OCI-LY1 (cell line): ENCODE measurements at regions not wholly inside any gene's neighbourhood (a gene's known extent, or its start where the extent isn't known, plus 50 kb on each side); places are given as distances from the start of the nearest gene placed in this dataset.

ENCODE experiments used
- H2AFZ ChIP-seq: fragments of 200-600 bp; sonication (generic), shearing (Covaris generic); 2 replicates; pipeline ENCODE4 v1.6.0; 2014; ENCODE audit warnings: antibody characterized with exemption, mild to moderate bottlenecking, low read length
- H3F3A ChIP-seq: fragments of 200-600 bp; sonication (generic), shearing (Covaris generic); 2 replicates; pipeline ENCODE4 v1.6.0; 2014; ENCODE audit warnings: mild to moderate bottlenecking, antibody characterized with exemption, low read length, moderate library complexity; ENCODE audit not compliant: insufficient read depth
- H3K27ac ChIP-seq: fragments of 200-600 bp; sonication (generic); 2 replicates; pipeline ENCODE4 v1.5.1; 2014; ENCODE audit warnings: low read length, mixed run types, mild to moderate bottlenecking, low read depth; ENCODE audit not compliant: poor library complexity, severe bottlenecking
- H3K27me3 ChIP-seq: fragments of 200-600 bp; sonication (generic); 2 replicates; pipeline ENCODE4 v1.6.0; 2014; ENCODE audit warnings: antibody characterized with exemption, mild to moderate bottlenecking, low read length, moderate library complexity; ENCODE audit not compliant: insufficient read depth
- H3K36me3 ChIP-seq: fragments of 200-600 bp; sonication (generic); 2 replicates; pipeline ENCODE4 v1.6.1; 2014; ENCODE audit warnings: mild to moderate bottlenecking, antibody characterized with exemption, low read length, moderate library complexity, mixed read lengths; ENCODE audit not compliant: insufficient read depth
- H3K4me1 ChIP-seq: fragments of 200-600 bp; sonication (generic); 2 replicates; pipeline ENCODE4 v1.5.1; 2014; ENCODE audit warnings: mild to moderate bottlenecking, low read length, moderate library complexity; ENCODE audit not compliant: insufficient read depth, severe bottlenecking
- H3K4me2 ChIP-seq: fragments of 200-600 bp; sonication (generic), shearing (Covaris generic); 2 replicates; pipeline ENCODE4 v1.6.1; 2014; ENCODE audit warnings: low read length
- H3K4me3 ChIP-seq: fragments of 200-600 bp; sonication (generic); 2 replicates; pipeline ENCODE4 v1.5.1; 2014; ENCODE audit warnings: low read length, low read depth, mild to moderate bottlenecking, mixed read lengths; ENCODE audit not compliant: poor library complexity, severe bottlenecking
- H3K79me2 ChIP-seq: fragments of 200-600 bp; shearing (Covaris generic); 2 replicates; pipeline ENCODE4 v1.6.1; 2016; ENCODE audit warnings: mixed run types, low read length, mixed read lengths; ENCODE audit not compliant: insufficient read depth
- H3K9ac ChIP-seq: fragments of 200-600 bp; sonication (generic), shearing (Covaris generic); 2 replicates; pipeline ENCODE4 v1.6.1; 2014; ENCODE audit warnings: mild to moderate bottlenecking, low read length, mixed read lengths
- H3K9me2 ChIP-seq: fragments of 200-600 bp; sonication (generic), shearing (Covaris generic); 2 replicates; pipeline ENCODE4 v1.6.1; 2014; ENCODE audit warnings: low read depth, mild to moderate bottlenecking, low read length, mixed read lengths
- H3K9me3 ChIP-seq: fragments of 200-600 bp; shearing (Covaris generic); 2 replicates; pipeline ENCODE4 v1.6.1; 2014; ENCODE audit warnings: low read length, mixed read lengths
- H4K20me1 ChIP-seq: fragments of 200-600 bp; sonication (generic), shearing (Covaris generic); 2 replicates; pipeline ENCODE4 v1.6.0; 2016; ENCODE audit warnings: mild to moderate bottlenecking, low read length; ENCODE audit not compliant: insufficient read depth
- EZH2 ChIP-seq: fragments of 200-600 bp; sonication (generic), shearing (Covaris generic); IDR thresholded peaks from 2 replicates; pipeline ENCODE4 v1.8.0; 2017; ENCODE audit warnings: borderline replicate concordance, mixed run types, mild to moderate bottlenecking, antibody characterized with exemption, low read length, moderate library complexity, mixed read lengths
- TF ChIP-seq, protein P1 (sequence below): fragments of 200-600 bp; sonication (generic), shearing (Covaris generic); IDR thresholded peaks from 2 replicates; pipeline ENCODE4 v1.5.1; 2017; ENCODE audit warnings: mild to moderate bottlenecking, antibody characterized with exemption, low read length, moderate library complexity, mixed read lengths

GRCh38 chr9:17863213-17863883 is 284.5 kb downstream of the SH3GL2 start:
- no peak overlapping the region for H3K4me3 ChIP-seq
- H3K9ac ChIP-seq: no peak overlapping the region
- H3K79me2 ChIP-seq: no peaks in the 10 kb centered on the region
- no peaks in the 10 kb centered on the region for H3K27me3 ChIP-seq
- no peak overlapping the region for H3K4me2 ChIP-seq
- H3K9me3 ChIP-seq: no peaks in the 10 kb centered on the region
- no peaks in the 10 kb centered on the region for H3K4me1 ChIP-seq
- no peaks in the 10 kb centered on the region for H4K20me1 ChIP-seq
- no peak overlapping the region for H3K27ac ChIP-seq
- no peaks in the 10 kb centered on the region for H3K36me3 ChIP-seq
- no peak overlapping the region for H2AFZ ChIP-seq
- TF ChIP-seq EZH2: no peak
- no peaks in the 10 kb centered on the region for H3F3A ChIP-seq
- H3K9me2 ChIP-seq: no peaks in the 10 kb centered on the region

GRCh38 chr9:17863924-17864323 is 285.1 kb downstream of the SH3GL2 start:
- no peaks in the 10 kb centered on the region for H4K20me1 ChIP-seq
- H3K9ac ChIP-seq: no peak overlapping the region
- no peaks in the 10 kb centered on the region for H3F3A ChIP-seq
- no peak overlapping the region for H3K4me3 ChIP-seq
- no peak overlapping the region for H3K27ac ChIP-seq
- no peak overlapping the region for H2AFZ ChIP-seq
- no peaks in the 10 kb centered on the region for H3K4me1 ChIP-seq
- no peaks in the 10 kb centered on the region for H3K9me2 ChIP-seq
- H3K79me2 ChIP-seq: no peaks in the 10 kb centered on the region
- H3K27me3 ChIP-seq: no peaks in the 10 kb centered on the region
- H3K36me3 ChIP-seq: no peaks in the 10 kb centered on the region
- H3K9me3 ChIP-seq: no peaks in the 10 kb centered on the region
- TF ChIP-seq, protein P1, sequence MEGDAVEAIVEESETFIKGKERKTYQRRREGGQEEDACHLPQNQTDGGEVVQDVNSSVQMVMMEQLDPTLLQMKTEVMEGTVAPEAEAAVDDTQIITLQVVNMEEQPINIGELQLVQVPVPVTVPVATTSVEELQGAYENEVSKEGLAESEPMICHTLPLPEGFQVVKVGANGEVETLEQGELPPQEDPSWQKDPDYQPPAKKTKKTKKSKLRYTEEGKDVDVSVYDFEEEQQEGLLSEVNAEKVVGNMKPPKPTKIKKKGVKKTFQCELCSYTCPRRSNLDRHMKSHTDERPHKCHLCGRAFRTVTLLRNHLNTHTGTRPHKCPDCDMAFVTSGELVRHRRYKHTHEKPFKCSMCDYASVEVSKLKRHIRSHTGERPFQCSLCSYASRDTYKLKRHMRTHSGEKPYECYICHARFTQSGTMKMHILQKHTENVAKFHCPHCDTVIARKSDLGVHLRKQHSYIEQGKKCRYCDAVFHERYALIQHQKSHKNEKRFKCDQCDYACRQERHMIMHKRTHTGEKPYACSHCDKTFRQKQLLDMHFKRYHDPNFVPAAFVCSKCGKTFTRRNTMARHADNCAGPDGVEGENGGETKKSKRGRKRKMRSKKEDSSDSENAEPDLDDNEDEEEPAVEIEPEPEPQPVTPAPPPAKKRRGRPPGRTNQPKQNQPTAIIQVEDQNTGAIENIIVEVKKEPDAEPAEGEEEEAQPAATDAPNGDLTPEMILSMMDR: no peak
- no peak for TF ChIP-seq EZH2
- no peak overlapping the region for H3K4me2 ChIP-seq

GRCh38 chr9:17864951-17865350 is 286.1 kb downstream of the SH3GL2 start:
- Histone ChIP-seq H2AFZ (no peak overlapping the region), H3K4me3 (no peak overlapping the region), H4K20me1 (no peaks in the 10 kb centered on the region), H3K9me3 (no peaks in the 10 kb centered on the region), H3F3A (no peaks in the 10 kb centered on the region), H3K36me3 (no peaks in the 10 kb centered on the region), H3K9me2 (no peaks in the 10 kb centered on the region), H3K4me1 (no peaks in the 10 kb centered on the region), H3K27me3 (no peaks in the 10 kb centered on the region), H3K9ac (no peak overlapping the region), H3K79me2 (no peaks in the 10 kb centered on the region), H3K27ac (no peak overlapping the region), H3K4me2 (no peak overlapping the region)
- TF ChIP-seq EZH2: no peak
- TF ChIP-seq, protein P1: no peak

- TF ChIP-seq, protein P1: no peak
- H3K36me3 ChIP-seq: no peaks in the 10 kb centered on the region
- no peaks in the 10 kb centered on the region for H3K27me3 ChIP-seq
- no peaks in the 10 kb centered on the region for H4K20me1 ChIP-seq
- no peaks in the 10 kb centered on the region for H3K9me3 ChIP-seq
- H3K9me2 ChIP-seq: no peaks in the 10 kb centered on the region
- no peaks in the 10 kb centered on the region for H3K79me2 ChIP-seq
- no peak overlapping the region for H3K4me3 ChIP-seq
- no peaks in the 10 kb centered on the region for H3K4me1 ChIP-seq
- H3K4me2 ChIP-seq: no peak overlapping the region
- H3K9ac ChIP-seq: no peak overlapping the region
- no peak overlapping the region for H3K27ac ChIP-seq
- H3F3A ChIP-seq: no peaks in the 10 kb centered on the region
- H2AFZ ChIP-seq: no peak overlapping the region
These were observed 287.0 kb downstream of the SH3GL2 start for GRCh38 chr9:17865881-17866280.
